Superior temporal gyrus (tissue), 1 donor: ENCODE measurements at regions not wholly inside any gene's neighbourhood (a gene's known extent, or its start where the extent isn't known, plus 50 kb on each side); places are given as distances from the start of the nearest gene placed in this dataset.
"Not testable (repeated sequence)": the region's sequence is repeated elsewhere in the genome, so short reads cannot be mapped to it uniquely, and the experiment has no call there.

Experiments used
- DNase-seq: peaks from one replicate; pipeline ENCODE4 v3.0.0-alpha.2; 2016; ENCODE audit errors: extremely low spot score

GRCh38 chr4:25981749-25982148, 67.7 kb downstream of the SMIM20 start:
- DNase-seq, result no peak

- DNase-seq, result no peak
Measured at GRCh38 chr4:25982962-25983361, 68.9 kb downstream of the SMIM20 start.

GRCh38 chr4:25984266-25984665, 70.2 kb downstream of the SMIM20 start:
- DNase-seq, result no peak

- DNase-seq, result no peak
Measured at GRCh38 chr4:25984796-25985195, 70.8 kb downstream of the SMIM20 start.

GRCh38 chr4:25986807-25987206, 72.8 kb downstream of the SMIM20 start:
- no peak for DNase-seq

- no peak for DNase-seq
Measured at GRCh38 chr4:25991340-25991739, 77.3 kb downstream of the SMIM20 start.

- no peak for DNase-seq
Measured at GRCh38 chr4:25993395-25994185, 79.6 kb downstream of the SMIM20 start.

GRCh38 chr4:25994577-25994976, 80.6 kb downstream of the SMIM20 start:
- not testable (repeated sequence) for DNase-seq

- no peak for DNase-seq
Measured at GRCh38 chr4:26000274-26000950, 86.4 kb downstream of the SMIM20 start.

GRCh38 chr4:26001413-26001812, 87.4 kb downstream of the SMIM20 start:
- no peak for DNase-seq

- no peak for DNase-seq
Measured at GRCh38 chr4:26001816-26002215, 87.8 kb downstream of the SMIM20 start.

- no peak for DNase-seq
Measured at GRCh38 chr4:26003056-26003455, 89.0 kb downstream of the SMIM20 start.

- no peak for DNase-seq
Measured at GRCh38 chr4:26004290-26004689, 90.3 kb downstream of the SMIM20 start.

GRCh38 chr4:26005764-26006163, 91.7 kb downstream of the SMIM20 start:
- no peak for DNase-seq

- DNase-seq, result no peak
Measured at GRCh38 chr4:26008737-26009136, 94.7 kb downstream of the SMIM20 start.

GRCh38 chr4:26009502-26009901, 95.5 kb downstream of the SMIM20 start:
- no peak for DNase-seq

GRCh38 chr4:26010304-26010703, 96.3 kb downstream of the SMIM20 start:
- DNase-seq, result no peak

GRCh38 chr4:26013629-26014028, 99.6 kb downstream of the SMIM20 start:
- no peak for DNase-seq

- DNase-seq, result no peak
Measured at GRCh38 chr4:26015133-26015651, 101.2 kb downstream of the SMIM20 start.

- DNase-seq, result no peak
Measured at GRCh38 chr4:26015906-26016305, 101.9 kb downstream of the SMIM20 start.

GRCh38 chr4:26017531-26017930, 103.5 kb downstream of the SMIM20 start:
- no peak for DNase-seq

GRCh38 chr4:26017961-26018700, 104.1 kb downstream of the SMIM20 start:
- not testable (repeated sequence) for DNase-seq
